HPDE6-E6E7 (cell line): ENCODE measurements at regions not wholly inside any gene's neighbourhood (a gene's known extent, or its start where the extent isn't known, plus 50 kb on each side); places are given as distances from the start of the nearest gene placed in this dataset.

Source experiments
- DNase-seq: peaks from one replicate; pipeline ENCODE4 v3.0.0; 2011; ENCODE audit warnings: missing footprints; ENCODE audit errors: extremely low spot score

DNA sequence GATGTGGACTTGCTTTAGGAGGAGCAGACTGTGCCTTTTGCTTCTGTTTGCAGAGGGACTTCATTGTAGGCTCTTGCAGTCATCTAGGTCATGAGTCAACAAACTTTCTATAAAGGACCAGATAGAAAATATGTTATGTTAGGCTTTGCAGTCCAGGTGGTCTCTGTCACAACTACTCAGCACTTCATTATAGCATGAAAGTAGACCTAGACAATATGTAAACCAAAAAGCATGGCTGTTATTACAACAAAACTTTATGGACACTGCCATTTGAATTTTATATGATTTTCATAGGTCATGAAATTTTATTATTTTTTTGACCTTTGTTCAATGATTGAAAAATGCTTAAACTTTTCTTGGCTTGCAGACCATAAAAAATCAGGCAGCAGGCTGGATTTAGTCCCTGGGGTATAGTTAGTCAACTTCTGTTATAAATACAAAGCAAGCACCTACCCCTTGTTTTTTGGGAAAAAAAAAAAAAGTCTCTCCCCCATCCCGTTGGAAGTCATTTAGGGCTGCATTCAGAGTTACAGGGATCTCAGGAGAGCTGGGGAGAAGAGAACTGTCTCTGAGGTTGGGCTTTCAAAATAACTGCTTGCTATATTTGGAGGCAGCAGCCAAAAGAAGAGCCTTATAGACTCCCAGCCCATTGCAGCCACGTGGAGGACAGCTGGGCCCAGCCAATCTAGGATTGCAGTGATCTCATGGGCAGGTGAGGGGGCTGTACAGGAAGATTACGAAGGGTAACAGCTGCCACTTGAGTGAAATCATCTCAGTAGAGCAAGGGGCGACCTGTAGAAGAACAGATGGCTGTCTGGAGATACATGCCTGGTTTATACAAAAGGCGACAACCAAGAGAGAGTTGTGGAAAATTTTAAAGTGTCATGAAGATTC lies 136.6 kb upstream of the TNC start:
- DNase-seq, result no peak

DNA sequence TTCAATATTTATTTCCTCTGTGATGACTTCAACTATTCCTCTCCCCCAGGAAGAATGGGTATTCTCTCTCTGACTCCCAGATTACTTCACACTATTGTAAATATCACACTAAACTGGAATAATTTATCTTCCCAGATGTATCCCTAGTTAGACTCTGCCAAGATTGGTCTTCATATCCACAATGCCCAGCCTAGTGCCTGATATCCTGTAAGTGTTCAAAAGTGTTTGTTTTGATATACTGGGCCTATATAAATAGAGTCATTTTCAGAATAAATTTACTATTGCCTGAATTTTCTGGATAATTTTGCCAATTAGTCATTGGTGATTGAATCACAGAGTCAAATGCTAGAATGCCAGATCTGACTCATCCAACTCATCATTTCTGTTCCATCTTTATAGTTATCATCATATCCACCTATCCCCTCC lies 143.7 kb upstream of the TNC start:
- DNase-seq, result peak; percentile 21

DNA sequence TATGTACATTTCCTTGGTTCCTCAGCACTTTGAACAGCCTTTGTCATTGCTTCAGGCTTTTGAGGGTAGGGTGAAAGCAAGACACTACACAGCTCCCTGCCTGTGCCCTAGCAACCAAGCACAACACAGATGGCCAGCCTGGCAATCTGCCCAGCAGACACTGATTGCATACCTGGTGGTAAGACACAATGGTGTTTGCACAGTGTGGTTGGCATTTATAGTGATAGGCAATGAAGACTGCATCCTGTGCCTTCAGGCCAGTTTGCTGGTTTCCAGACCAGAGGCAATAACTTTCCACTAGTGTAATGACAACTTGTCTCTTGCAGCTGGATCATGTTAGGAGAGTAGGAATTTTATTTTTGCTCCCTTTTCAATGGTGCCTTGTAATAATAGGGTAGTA lies 144.5 kb upstream of the TNC start:
- DNase-seq, result peak; percentile 85

DNA sequence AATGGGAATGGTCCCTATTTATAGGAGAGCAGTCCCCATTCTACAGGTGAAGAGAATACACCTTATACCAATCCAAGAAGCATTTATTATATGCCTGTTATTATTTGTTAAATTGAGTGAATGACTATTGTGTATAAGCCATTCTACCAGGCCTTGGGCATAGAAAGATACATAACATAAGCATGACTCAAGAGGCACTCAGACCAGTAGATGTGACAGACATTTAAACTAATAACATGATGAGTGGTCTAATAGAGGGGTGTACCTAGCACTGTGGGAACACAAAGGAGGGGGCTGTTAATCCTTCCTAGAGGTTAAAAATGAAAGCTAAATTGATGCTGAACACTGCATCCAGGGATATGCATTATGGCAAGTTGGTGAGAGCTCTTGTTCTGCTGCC lies 145.0 kb upstream of the TNC start:
- peak; percentile 5 for DNase-seq

DNA sequence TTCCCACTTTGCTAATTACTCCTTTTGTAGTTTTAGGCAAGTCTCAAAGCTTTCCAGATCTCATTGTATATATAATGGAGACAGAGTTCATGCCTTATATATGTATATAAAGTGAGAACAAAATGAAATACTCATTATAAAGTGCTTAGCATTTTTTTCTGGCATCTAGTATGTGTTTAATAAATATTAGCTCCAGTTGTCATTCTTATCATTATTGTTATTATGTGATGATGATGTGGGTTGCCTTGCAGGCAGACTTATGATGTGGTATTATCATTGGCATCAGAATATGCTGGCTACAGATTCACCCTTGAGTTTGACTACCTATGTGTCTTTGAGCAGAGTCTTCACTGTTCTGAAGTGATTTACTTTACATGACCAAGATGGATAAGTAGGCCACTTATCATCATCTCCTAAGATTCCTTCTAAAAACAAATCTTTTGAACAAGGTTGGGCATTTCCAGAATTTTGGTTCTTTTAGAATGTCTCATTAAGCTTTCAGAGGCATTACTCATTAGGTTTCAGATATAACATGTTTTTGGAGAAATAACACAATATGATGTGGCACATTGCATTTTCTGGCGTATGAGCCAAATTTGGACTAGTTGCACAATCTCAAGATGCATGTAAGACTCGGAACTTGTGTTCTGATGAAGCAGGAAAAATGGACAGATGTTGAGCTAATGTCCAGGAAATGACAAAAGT lies 145.6 kb upstream of the TNC start:
- no peak for DNase-seq

DNA sequence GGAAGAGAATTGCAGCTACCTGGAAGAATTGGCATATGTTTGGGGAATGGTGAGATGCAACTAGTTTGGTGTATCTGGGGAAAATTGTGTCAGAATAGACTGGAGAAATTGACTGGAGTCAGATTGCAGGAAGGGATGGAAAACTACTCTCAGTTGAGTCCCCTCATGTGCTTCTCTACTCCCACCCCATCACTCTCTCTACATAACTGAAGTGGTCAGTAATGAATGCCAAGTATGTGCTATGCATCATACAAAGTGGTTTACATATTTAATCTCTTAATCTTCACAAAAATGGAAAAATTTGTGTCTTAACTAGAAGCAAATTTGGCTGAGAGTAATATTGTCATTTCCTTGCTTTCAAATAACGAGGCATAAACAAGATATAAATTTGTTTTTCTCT lies 146.4 kb upstream of the TNC start:
- DNase-seq, result no peak

DNA sequence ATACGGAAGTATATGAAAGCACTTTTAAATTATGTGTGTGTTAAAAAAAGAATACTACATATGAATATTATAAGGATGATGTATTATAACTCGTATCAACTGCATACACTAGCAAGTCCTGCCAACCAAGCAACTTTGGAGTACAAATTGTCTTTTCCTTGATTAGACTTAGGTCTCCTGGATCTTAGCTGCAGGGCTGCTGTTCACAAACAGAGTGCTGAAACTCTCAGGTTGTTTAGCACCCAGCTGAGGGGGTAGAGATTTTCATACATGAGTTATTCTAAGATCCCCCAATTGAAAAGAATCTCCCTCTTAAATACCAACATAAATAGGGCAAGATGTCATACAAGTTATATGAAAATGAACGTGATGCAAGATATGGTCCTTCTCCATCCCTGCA lies 149.8 kb upstream of the TNC start:
- no peak for DNase-seq

DNA sequence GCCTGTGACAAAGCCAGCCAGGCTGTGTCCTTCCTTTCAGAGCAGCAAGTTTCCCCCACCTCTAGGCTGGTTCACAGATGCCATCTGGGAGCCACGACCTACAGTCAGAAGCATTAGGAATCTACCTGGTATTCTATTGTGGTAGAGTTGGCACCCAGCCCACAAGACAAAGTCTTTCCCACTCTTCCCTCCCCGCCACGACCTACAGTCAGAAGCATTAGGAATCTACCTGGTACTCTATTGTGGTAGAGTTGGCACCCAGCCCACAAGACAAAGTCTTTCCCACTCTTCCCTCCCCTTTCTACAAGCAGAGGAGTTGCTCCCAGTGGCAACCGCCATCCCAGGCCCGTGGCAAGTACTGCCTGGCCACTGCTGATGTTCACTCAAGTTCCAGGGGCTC lies 157.8 kb upstream of the TNC start:
- no peak for DNase-seq

DNA sequence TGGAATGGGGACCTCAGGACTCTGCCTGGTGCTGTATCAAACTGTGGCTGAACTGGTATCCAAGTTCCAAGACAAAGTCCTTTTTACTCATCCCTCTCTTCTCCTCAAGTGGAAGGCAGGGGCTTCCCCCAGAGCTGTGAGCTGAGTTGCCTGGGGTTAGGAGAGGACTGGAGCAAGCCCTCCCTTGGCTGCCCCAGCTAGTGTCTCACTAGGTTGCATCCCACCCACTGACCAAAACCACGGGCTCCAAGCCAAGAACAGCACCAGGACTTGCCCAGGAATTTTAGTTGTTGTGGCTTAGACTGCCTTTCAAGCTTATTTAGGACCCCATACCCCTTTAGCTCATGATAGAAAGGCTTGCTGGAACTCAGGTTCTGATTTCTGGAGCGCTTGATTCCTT lies 158.7 kb upstream of the TNC start:
- DNase-seq, result no peak

DNA sequence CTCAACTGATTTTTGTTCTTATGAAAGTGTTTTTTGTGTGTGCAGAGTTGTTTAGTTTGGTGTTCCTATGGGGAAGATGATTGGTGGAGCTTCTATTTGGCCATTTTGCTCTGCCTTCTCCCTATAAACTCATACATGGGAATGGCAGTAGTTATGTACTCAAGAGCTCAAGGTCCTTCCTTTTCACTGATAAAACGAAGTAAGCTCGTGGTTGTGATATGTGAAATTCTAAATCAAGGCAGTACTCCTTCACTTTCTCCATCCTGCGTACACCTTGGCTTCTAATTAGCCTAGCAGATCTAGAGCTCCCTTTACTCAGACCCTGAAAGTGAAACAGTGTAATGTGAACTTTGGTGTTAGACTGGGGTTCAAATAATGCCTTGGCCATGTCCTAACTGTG lies 159.3 kb upstream of the TNC start:
- DNase-seq, result no peak

DNA sequence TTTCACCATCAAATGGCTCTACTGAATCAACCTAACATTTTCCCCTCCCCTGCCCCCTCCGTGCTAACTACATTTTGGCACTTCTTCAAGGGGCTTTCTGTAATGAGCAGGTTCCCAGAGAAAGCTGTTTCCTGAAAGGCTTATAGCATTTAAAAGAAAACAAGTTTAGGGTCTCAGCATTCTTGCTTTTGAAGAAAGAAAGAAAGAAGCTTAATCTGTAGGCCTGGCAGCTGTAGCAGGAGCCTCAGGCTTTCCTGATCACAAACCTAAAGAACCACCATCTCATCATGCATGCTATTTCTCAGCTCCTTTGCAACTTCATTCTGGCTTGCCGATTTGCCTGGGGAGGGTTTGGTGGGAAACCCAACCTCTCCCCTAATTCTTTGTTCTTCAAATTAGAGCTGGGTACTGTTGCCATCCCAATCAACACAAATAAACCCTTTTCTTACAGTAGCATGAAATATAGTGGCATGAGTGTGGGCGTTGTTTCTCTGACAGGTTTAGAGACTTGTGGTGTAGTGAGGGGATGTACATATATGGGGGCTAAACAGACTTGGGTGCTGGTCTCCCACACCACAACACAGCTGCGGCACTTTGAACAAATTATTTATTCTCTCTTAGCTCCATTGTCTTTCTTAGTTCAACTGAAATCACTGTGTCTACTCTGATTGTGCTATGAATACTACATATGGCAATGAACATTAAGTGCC lies 160.5 kb upstream of the TNC start:
- no peak for DNase-seq

DNA sequence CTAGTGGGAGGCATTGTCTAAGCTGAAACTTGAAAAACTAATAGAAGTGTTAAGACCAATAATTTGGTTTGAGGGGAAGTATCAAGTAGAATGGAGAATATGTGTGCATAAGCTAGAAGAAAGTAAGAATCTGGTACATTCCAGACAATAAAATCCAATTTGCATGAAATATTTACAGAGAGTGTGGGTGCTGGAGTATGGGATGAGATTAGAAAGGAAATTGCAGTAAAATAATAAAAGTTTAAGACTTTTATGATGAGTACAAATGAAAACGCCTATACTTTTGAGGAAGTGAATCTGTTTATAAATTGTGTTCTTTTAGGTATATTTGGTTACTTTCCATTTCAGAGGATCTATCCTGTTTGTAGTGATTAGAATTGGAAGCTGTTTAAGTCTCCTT lies 165.4 kb upstream of the TNC start:
- no peak for DNase-seq

DNA sequence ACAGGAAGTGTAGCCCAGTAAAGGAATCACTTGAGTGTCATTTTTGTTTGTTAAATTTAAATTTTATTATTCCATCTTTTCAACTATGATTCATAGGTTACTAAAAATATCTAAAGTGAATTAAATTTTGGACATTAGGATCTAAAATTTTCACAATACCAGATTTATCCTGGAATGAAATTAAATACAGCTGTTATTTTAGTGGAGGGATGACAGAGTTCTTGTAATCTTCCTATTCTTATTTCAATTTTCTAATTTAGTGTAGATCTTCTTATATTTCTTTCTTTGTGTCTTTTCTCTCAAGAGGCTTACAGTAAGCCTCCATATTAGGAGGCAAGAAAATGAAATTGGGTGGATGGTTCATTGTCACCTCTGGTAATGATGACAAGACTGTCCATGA lies 167.9 kb upstream of the TNC start:
- no peak for DNase-seq

DNA sequence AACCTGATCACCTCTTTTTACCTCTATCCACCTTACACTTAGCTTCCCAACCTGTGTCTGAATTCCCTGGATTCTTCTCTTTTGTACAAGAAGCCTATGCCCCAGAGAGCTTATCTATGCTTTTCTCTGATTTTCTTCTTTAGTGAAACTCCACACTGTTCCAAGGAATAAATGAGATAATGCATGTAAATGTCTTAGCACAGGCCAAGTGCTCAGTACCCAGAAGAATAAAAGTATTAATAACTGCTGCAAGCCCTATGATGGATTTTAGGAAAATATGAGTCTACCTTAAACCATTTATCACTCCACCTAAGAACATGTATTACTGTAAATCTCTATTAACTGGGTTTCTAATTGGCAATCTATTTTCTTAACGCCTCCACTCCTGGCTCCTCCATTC lies 168.5 kb upstream of the TNC start:
- DNase-seq, result no peak

DNA sequence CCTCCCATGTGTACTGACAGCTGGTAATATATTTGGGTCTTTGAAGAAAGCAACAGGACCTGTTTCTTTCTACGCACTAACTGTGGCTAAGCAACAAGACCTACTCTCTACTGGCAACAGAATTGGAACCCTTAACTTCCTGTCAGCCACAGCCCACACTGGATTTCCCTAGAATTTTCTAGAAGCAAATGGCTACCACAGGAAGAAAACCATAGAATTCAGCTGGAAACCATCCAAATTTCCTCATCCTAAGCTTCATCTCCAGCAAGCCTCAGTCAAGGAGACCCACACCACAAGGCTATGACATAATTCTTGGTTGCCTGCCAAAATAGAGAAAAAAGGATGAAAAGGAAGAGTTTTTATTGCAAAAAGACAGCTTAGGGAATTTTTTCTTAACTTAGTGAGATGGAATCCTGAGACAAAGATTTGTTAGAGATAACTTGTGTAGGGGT lies 171.8 kb upstream of the TNC start:
- no peak for DNase-seq

DNA sequence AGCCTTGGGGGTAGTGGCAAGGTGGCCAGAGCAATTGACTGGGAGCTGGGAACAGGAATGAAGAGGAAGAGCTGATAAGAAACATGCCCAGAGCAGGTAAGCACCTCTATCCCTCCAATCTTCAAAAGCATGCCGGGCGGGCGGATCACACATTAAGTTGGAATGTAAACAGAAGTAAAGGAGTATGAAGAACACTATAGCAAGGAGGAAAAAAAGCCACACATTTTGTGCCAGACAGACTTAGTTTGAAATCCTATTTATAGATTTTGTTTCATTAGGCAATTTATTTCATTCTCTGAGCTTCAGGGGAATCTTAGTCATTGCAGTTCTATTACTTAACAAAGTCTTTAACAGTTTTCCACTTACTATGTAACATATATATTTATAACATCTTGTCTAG lies 173.9 kb upstream of the TNC start:
- DNase-seq, result peak; percentile 20

DNA sequence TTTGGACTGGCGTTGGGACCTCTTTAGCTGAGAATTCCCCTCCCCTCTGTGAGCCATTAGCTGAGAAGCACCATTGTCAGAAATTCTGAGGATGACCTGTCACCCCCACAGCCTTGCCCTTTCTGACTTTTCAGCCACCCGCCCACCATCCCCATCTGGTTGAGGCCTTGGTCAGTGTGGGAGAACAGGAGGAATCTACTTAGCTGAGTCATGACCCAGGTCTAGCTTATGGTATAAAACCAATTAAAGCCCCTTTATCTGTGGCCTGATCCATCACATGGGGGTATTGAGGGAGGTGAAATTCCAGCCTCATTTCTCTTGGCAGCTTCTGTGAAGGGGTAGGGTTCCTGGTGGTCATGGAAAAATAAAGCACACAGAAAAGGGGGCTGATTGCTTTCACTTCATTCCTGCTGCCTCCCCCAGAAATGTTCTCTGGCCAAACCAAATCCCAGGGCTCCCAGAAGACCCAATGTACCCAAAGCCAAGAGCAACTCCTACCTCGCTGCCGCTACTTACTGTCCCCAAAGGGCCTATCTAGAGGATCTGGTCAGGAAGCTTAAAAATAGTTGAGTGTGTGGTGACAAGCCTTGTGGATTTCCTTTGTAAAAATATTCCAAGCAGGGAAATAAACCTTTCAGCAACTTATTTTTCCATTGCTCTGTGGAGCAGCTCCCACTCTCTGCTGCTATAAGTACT lies 174.8 kb upstream of the TNC start:
- no peak for DNase-seq

DNA sequence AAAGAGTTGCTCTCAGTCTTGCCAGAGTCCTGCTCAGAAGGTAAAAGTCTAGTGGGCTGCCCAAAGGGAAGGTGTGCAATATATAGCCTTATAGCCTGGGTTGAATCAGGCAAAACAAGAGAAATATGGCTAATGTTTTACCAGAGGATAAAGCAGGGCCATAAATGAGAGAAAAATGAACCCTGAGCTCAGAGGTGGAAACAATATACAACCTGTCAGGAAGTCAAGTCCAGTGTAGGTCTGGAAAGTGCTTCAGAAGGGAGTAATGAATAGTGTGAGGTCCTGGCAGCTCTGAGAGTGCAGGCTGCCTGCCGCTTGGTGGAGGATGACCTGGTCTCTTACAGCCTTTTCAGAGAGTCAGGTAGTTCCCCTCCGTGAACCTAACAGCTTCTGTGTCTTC lies 177.8 kb upstream of the TNC start:
- DNase-seq, result no peak

DNA sequence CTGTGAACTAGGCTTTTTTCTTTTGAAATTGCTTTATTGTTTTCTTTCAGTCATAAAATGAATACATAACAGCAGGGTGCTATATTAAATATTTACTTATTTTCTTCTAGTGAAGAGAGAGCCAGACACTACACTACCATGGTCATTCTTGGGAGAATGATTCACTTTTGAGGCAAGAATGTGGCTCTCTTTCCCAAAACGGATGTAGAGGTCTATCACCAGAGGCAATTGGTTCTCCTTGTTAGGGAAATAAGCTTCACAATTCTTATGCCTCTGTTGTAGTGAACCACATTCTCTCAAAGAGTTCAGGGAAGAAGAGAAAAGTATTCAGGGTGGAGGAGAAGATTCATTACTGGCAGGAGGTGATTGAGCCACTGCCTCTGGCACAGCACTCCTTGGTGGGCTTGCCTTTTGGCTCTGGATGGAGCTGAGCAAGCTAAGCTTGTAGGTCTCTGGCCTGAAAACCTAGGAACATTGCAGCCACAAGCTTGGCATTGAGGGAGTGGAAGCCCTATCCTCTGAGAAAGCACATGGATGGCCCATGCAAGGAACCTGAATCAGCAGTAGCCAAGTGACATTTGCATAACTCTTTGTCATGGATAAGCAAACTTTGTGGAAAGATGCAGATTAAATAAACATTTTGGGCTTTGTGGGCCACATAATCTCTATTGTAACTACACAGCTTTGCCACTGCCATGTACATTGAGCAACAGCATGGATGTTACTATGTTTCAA lies 179.0 kb upstream of the TNC start:
- no peak for DNase-seq

DNA sequence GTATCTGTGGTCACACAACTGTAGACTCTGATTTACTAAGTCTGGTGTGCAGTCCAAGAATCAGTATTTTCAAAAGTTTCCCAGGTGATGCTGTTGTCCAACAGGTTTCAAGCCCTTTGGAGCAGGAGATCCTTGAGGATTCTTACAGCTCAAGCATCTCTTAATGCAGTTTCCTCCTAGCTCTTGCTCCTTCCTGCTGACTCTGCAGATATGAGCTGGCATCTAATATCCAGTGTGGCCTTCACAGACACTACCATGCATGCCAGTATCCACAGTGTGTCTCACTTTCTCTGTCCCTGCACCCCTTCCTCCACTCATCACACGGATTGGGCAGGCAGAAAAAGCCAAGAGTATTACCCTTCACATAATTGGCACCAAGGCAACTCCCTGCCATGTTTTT lies 182.2 kb upstream of the TNC start:
- no peak for DNase-seq

DNA sequence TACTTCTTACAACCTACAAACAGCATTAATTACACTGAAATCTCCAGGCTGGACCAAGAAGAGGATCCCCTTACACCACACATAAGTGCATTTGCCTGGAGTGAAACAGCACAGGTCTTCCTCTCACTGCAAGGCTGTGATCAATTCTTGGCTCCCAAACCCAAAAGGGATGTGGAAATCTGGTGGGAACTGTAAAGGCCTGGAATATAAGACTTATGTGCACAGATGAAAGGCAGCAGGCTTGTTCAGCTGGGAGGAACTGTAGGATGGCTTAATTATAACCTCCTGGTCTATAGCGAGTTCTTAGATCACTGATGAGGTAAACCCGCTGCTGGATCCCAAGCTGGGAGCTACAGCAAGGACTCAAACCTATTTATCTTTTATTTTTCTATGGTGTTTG lies 182.9 kb upstream of the TNC start:
- no peak for DNase-seq
